ENCODE measurements at regions not wholly inside any gene's neighbourhood (a gene's known extent, or its start where the extent isn't known, plus 50 kb on each side); places are given as distances from the start of the nearest gene placed in this dataset.

DNA sequence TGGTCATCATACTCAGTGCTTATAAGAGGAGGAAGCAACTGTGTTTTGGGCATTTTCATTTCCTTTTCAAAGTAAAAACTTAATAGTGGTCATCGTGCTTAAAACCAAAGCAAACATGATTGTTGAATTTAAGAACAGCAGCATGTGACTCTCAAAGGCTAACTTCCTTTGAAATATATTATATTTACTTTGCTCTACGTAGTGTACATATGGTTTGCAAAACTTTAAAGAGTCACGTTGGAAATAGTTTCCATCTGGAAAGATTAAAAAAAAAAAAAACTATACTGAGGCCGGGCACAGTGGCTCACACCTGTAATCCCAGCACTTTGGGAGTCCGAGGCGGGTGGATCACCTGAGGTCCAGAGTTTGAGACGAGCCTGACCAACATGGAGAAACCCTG, 367.9 kb upstream of the BCHE start:
- no peak overlapping the region for H3K4me2 ChIP-seq (ENCODE audit: low read length)
- no peak overlapping the region for H3K27ac ChIP-seq (ENCODE audit: low read length)
- no peaks in the 10 kb centered on the region for H3K9me2 ChIP-seq (replicated peaks; ENCODE audit: low read length)
- TF ChIP-seq EZH2 (IDR thresholded peaks at IDR 0.05; ENCODE audit: low read length, unreplicated experiment) (no peak), EZH2phosphoT487 (IDR thresholded peaks at IDR 0.05; ENCODE audit: borderline replicate concordance, low read length) (no peak)
- TF ChIP-seq, protein P1, sequence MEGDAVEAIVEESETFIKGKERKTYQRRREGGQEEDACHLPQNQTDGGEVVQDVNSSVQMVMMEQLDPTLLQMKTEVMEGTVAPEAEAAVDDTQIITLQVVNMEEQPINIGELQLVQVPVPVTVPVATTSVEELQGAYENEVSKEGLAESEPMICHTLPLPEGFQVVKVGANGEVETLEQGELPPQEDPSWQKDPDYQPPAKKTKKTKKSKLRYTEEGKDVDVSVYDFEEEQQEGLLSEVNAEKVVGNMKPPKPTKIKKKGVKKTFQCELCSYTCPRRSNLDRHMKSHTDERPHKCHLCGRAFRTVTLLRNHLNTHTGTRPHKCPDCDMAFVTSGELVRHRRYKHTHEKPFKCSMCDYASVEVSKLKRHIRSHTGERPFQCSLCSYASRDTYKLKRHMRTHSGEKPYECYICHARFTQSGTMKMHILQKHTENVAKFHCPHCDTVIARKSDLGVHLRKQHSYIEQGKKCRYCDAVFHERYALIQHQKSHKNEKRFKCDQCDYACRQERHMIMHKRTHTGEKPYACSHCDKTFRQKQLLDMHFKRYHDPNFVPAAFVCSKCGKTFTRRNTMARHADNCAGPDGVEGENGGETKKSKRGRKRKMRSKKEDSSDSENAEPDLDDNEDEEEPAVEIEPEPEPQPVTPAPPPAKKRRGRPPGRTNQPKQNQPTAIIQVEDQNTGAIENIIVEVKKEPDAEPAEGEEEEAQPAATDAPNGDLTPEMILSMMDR (conservative IDR thresholded peaks at IDR 0.05; ENCODE audit: low read depth, low read length), result no peak
- DNase-seq (no peak), ATAC-seq (peak; percentile 38; the same call in 1 of the 2 replicates)
- H3K36me3 ChIP-seq (ENCODE audit: low read depth, low read length), result no peaks in the 10 kb centered on the region
- H3K9ac ChIP-seq (ENCODE audit: low read length), result no peak overlapping the region
- no peaks in the 10 kb centered on the region for H3F3A ChIP-seq (ENCODE audit: low read length, unreplicated experiment)
- H2AFZ ChIP-seq (ENCODE audit: low read length), result no peak overlapping the region; the same call in 1 of the 2 replicates
- no peak overlapping the region for H3K4me3 ChIP-seq (ENCODE audit: low read length)
- H3K79me2 ChIP-seq (ENCODE audit: low read length), result no peaks in the 10 kb centered on the region
- no peaks in the 10 kb centered on the region for H4K20me1 ChIP-seq (ENCODE audit: low read length)
- CTCF ChIA-PET, result no interaction called here
- BruUV-seq (replicated peaks), result no TSS peak
- intact Hi-C loops (cut with micrococcal nuclease), result no loop called here
- POLR2A ChIA-PET (ENCODE audit: unreplicated experiment), result no interaction called here
- H3K4me1 ChIP-seq (ENCODE audit: insufficient read depth, low read length), result no peaks in the 10 kb centered on the region
- H3K27me3 ChIP-seq (ENCODE audit: low read length), result no peaks in the 10 kb centered on the region
- H3K9me3 ChIP-seq (ENCODE audit: low read length), result no peaks in the 10 kb centered on the region

DNA sequence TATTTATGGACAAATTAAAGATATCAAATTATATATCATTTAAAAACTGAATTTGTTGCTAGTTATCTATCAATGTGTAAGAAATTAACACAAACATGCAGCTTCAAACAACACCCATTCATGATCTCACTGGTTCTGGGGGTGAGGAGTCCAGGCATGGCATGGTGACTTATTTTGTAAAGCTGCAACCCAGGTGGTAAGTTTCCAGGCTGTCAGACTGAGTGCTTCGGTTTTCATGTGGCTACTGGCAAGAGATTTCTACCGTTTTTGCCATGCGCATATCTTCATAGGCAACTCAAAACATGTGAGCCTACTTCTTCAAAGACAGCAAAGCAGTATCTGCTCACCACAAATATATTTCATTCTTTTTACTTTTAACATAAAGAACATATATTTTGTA, 364.3 kb upstream of the BCHE start:
- H3K4me3 ChIP-seq (ENCODE audit: low read length), result no peak overlapping the region
- intact Hi-C loops (cut with micrococcal nuclease), result no loop called here
- POLR2A ChIA-PET (ENCODE audit: unreplicated experiment), result no interaction called here

DNA sequence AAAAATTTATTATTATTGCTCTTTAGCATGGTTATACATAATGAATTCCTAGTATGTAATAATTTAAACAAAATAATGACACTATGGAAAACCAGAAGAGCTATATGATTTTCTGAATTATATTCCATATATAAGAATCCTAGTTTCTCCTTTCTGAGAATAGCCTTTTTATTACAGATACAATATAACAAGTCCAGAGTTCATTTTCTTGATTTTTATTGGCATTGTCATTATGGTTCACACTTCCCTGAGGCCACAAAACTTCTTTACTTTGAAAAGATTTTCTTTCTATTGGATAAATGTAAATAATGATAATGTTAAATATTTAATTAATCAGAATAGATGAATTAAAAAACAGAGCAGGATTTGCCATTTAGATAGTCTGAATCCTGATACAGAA, 362.3 kb upstream of the BCHE start:
- Histone ChIP-seq H3K9me2 (replicated peaks; ENCODE audit: low read length) (no peaks in the 10 kb centered on the region), H4K20me1 (ENCODE audit: low read length) (no peaks in the 10 kb centered on the region), H3K36me3 (ENCODE audit: low read depth, low read length) (no peaks in the 10 kb centered on the region), H3K9me3 (ENCODE audit: low read length) (no peaks in the 10 kb centered on the region), H3K27ac (ENCODE audit: low read length) (no peak overlapping the region), H3F3A (ENCODE audit: low read length, unreplicated experiment) (no peaks in the 10 kb centered on the region), H3K79me2 (ENCODE audit: low read length) (no peaks in the 10 kb centered on the region), H3K4me1 (ENCODE audit: insufficient read depth, low read length) (no peaks in the 10 kb centered on the region), H3K27me3 (ENCODE audit: low read length) (no peaks in the 10 kb centered on the region), H3K9ac (ENCODE audit: low read length) (no peak overlapping the region), H2AFZ (ENCODE audit: low read length) (no peak overlapping the region), H3K4me3 (ENCODE audit: low read length) (no peak overlapping the region), H3K4me2 (ENCODE audit: low read length) (no peak overlapping the region)
- intact Hi-C loops (cut with micrococcal nuclease), result no loop called here
- TF ChIP-seq, protein P1 (conservative IDR thresholded peaks at IDR 0.05; ENCODE audit: low read depth, low read length), result no peak
- TF ChIP-seq EZH2 (IDR thresholded peaks at IDR 0.05; ENCODE audit: low read length, unreplicated experiment) (no peak), EZH2phosphoT487 (IDR thresholded peaks at IDR 0.05; ENCODE audit: borderline replicate concordance, low read length) (no peak)
- CTCF ChIA-PET, result no interaction called here
- no peak for DNase-seq
- POLR2A ChIA-PET (ENCODE audit: unreplicated experiment), result no interaction called here
- no TSS peak for BruUV-seq (replicated peaks)
- no peak for ATAC-seq

More for the DNA sequence above, 364.3 kb upstream of the BCHE start:
- Histone ChIP-seq H3K9me3 (ENCODE audit: low read length) (no peaks in the 10 kb centered on the region), H3K27me3 (ENCODE audit: low read length) (no peaks in the 10 kb centered on the region), H3F3A (ENCODE audit: low read length, unreplicated experiment) (no peaks in the 10 kb centered on the region), H4K20me1 (ENCODE audit: low read length) (no peaks in the 10 kb centered on the region), H3K36me3 (ENCODE audit: low read depth, low read length) (no peaks in the 10 kb centered on the region), H2AFZ (ENCODE audit: low read length) (no peak overlapping the region), H3K27ac (ENCODE audit: low read length) (no peak overlapping the region), H3K9me2 (replicated peaks; ENCODE audit: low read length) (no peaks in the 10 kb centered on the region), H3K9ac (ENCODE audit: low read length) (no peak overlapping the region), H3K4me2 (ENCODE audit: low read length) (no peak overlapping the region), H3K79me2 (ENCODE audit: low read length) (no peaks in the 10 kb centered on the region), H3K4me1 (ENCODE audit: insufficient read depth, low read length) (no peaks in the 10 kb centered on the region)
- no TSS peak for BruUV-seq (replicated peaks)
- DNase-seq (no peak), ATAC-seq (no peak)
- TF ChIP-seq EZH2phosphoT487 (IDR thresholded peaks at IDR 0.05; ENCODE audit: borderline replicate concordance, low read length) (no peak), EZH2 (IDR thresholded peaks at IDR 0.05; ENCODE audit: low read length, unreplicated experiment) (no peak)
- TF ChIP-seq, protein P1 (conservative IDR thresholded peaks at IDR 0.05; ENCODE audit: low read depth, low read length), result no peak
- CTCF ChIA-PET, result no interaction called here
